ENCODE measurements at regions not wholly inside any gene's neighbourhood (a gene's known extent, or its start where the extent isn't known, plus 50 kb on each side); places are given as distances from the start of the nearest gene placed in this dataset.

DNA sequence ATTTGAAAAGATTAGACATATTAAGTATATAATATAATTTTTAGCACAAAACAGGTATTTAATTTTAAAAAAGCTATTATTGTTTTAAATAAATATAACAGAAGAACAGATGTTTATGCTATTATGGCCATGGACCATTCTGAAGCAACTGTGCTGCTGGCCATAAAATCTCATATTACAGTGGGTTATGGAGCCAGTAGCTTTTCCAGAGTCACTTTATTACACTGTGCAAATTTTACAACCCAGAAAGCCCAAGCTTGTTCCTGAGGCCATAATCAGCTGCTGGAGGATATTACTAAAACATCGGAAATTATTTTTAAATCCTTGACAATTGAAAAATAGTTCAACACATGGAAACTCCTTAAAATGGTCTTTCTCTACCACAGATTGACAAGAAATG is 557.3 kb upstream of the KCNMB2 start:
- Histone ChIP-seq H4K20me1 (ENCODE audit: insufficient read depth, low read length, poor library complexity, severe bottlenecking) (no peaks in the 10 kb centered on the region), H2AFZ (ENCODE audit: low read length) (no peak overlapping the region), H3K9ac (ENCODE audit: low read depth, low read length, poor library complexity, severe bottlenecking) (no peak overlapping the region), H3K9me3 (ENCODE audit: insufficient read depth, low read depth, low read length) (no peaks in the 10 kb centered on the region), H3K79me2 (ENCODE audit: insufficient read depth, low read length) (no peaks in the 10 kb centered on the region), H3K4me1 (ENCODE audit: insufficient read depth, low read length, poor library complexity, severe bottlenecking) (peaks cover 19% of the 10 kb centered on the region), H3K36me3 (ENCODE audit: insufficient read depth, low read length) (no peaks in the 10 kb centered on the region), H3K4me2 (ENCODE audit: low read depth, low read length, poor library complexity, severe bottlenecking) (peak overlapping the region; percentile 33), H3K27me3 (ENCODE audit: insufficient read depth, low read length, poor library complexity, severe bottlenecking) (no peaks in the 10 kb centered on the region), H3K4me3 (ENCODE audit: low read length, poor library complexity, severe bottlenecking) (no peak overlapping the region), H3F3A (ENCODE audit: low read depth) (no peaks in the 10 kb centered on the region), H3K9me2 (replicated peaks; ENCODE audit: low read depth, low read length) (no peaks in the 10 kb centered on the region)
- TF ChIP-seq, protein P1, sequence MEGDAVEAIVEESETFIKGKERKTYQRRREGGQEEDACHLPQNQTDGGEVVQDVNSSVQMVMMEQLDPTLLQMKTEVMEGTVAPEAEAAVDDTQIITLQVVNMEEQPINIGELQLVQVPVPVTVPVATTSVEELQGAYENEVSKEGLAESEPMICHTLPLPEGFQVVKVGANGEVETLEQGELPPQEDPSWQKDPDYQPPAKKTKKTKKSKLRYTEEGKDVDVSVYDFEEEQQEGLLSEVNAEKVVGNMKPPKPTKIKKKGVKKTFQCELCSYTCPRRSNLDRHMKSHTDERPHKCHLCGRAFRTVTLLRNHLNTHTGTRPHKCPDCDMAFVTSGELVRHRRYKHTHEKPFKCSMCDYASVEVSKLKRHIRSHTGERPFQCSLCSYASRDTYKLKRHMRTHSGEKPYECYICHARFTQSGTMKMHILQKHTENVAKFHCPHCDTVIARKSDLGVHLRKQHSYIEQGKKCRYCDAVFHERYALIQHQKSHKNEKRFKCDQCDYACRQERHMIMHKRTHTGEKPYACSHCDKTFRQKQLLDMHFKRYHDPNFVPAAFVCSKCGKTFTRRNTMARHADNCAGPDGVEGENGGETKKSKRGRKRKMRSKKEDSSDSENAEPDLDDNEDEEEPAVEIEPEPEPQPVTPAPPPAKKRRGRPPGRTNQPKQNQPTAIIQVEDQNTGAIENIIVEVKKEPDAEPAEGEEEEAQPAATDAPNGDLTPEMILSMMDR (conservative IDR thresholded peaks at IDR 0.05; ENCODE audit: low read length) = no peak
- TF ChIP-seq EZH2phosphoT487 (IDR thresholded peaks at IDR 0.05; ENCODE audit: borderline replicate concordance) = no peak

DNA sequence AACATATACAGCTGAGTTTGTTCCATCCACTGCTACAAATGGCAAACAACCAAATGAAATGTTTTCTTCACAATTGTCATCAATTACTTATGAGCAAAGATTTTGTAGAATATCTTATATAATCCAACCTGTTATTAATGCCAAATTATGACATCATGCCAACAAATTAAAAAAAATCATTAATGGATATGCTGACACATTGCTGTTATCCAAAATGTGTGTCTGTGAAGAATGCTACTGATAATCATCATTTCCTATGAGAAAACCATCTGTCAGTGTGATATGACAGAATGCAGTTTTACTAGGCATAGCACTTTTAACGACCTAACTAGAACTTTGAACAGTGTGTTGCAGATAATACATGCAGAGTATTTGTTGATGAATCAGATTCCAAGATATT is 556.5 kb upstream of the KCNMB2 start:
- no peak overlapping the region for H3K9ac ChIP-seq (ENCODE audit: low read depth, low read length, poor library complexity, severe bottlenecking)
- H3K9me2 ChIP-seq (replicated peaks; ENCODE audit: low read depth, low read length) = no peaks in the 10 kb centered on the region
- H3K4me1 ChIP-seq (ENCODE audit: insufficient read depth, low read length, poor library complexity, severe bottlenecking) = peaks cover 19% of the 10 kb centered on the region
- no peaks in the 10 kb centered on the region for H3K79me2 ChIP-seq (ENCODE audit: insufficient read depth, low read length)
- H3K9me3 ChIP-seq (ENCODE audit: insufficient read depth, low read depth, low read length) = no peaks in the 10 kb centered on the region
- TF ChIP-seq EZH2phosphoT487 (IDR thresholded peaks at IDR 0.05; ENCODE audit: borderline replicate concordance) = no peak
- TF ChIP-seq, protein P1 (conservative IDR thresholded peaks at IDR 0.05; ENCODE audit: low read length) = no peak
- no peaks in the 10 kb centered on the region for H3F3A ChIP-seq (ENCODE audit: low read depth)
- H3K4me2 ChIP-seq (ENCODE audit: low read depth, low read length, poor library complexity, severe bottlenecking) = peak overlapping the region; percentile 33
- no peaks in the 10 kb centered on the region for H3K36me3 ChIP-seq (ENCODE audit: insufficient read depth, low read length)
- no peaks in the 10 kb centered on the region for H3K27me3 ChIP-seq (ENCODE audit: insufficient read depth, low read length, poor library complexity, severe bottlenecking)
- H4K20me1 ChIP-seq (ENCODE audit: insufficient read depth, low read length, poor library complexity, severe bottlenecking) = no peaks in the 10 kb centered on the region
- H3K4me3 ChIP-seq (ENCODE audit: low read length, poor library complexity, severe bottlenecking) = no peak overlapping the region
- H2AFZ ChIP-seq (ENCODE audit: low read length) = no peak overlapping the region

DNA sequence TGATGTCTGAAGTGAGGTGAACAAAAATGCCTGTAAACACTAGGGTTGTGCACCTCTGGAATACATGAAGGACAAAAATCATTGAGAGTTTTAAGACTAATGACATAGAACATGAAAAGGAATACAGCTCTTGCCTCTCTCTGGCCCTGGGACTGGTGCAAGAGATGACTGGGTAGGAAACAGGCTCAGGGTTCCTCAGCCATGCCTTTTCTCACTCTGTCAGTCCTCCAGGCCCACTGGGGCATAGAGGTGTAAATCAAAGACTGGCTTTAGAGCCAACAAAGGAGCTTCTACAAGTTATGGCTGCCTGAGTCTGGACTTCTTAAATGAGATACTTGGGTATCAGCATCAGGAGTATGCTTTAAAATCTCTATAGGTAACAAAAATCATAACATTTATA is 554.7 kb upstream of the KCNMB2 start:
- H3K4me1 ChIP-seq (ENCODE audit: insufficient read depth, low read length, poor library complexity, severe bottlenecking) = peaks cover 19% of the 10 kb centered on the region
- no peaks in the 10 kb centered on the region for H3K9me2 ChIP-seq (replicated peaks; ENCODE audit: low read depth, low read length)
- TF ChIP-seq, protein P1 (conservative IDR thresholded peaks at IDR 0.05; ENCODE audit: low read length) = no peak
- TF ChIP-seq EZH2phosphoT487 (IDR thresholded peaks at IDR 0.05; ENCODE audit: borderline replicate concordance) = no peak
- H3F3A ChIP-seq (ENCODE audit: low read depth) = no peaks in the 10 kb centered on the region
- H4K20me1 ChIP-seq (ENCODE audit: insufficient read depth, low read length, poor library complexity, severe bottlenecking) = no peaks in the 10 kb centered on the region
- no peaks in the 10 kb centered on the region for H3K36me3 ChIP-seq (ENCODE audit: insufficient read depth, low read length)
- no peak overlapping the region for H3K4me3 ChIP-seq (ENCODE audit: low read length, poor library complexity, severe bottlenecking)
- H2AFZ ChIP-seq (ENCODE audit: low read length) = peak overlapping the region; percentile 36; the same call in 1 of the 2 replicates
- H3K79me2 ChIP-seq (ENCODE audit: insufficient read depth, low read length) = no peaks in the 10 kb centered on the region
- H3K9ac ChIP-seq (ENCODE audit: low read depth, low read length, poor library complexity, severe bottlenecking) = no peak overlapping the region
- no peaks in the 10 kb centered on the region for H3K27me3 ChIP-seq (ENCODE audit: insufficient read depth, low read length, poor library complexity, severe bottlenecking)
- H3K9me3 ChIP-seq (ENCODE audit: insufficient read depth, low read depth, low read length) = no peaks in the 10 kb centered on the region
- H3K4me2 ChIP-seq (ENCODE audit: low read depth, low read length, poor library complexity, severe bottlenecking) = no peak overlapping the region

Measured in Loucy (cell line).